C4-2B (cell line): ENCODE measurements at regions not wholly inside any gene's neighbourhood (a gene's known extent, or its start where the extent isn't known, plus 50 kb on each side); places are given as distances from the start of the nearest gene placed in this dataset.

Experiments
- H3K27ac ChIP-seq: fragments of 450-650 bp; 2 replicates; pipeline ENCODE4 v1.5.1; 2017
- ZFX ChIP-seq: fragments of 450-650 bp; IDR thresholded peaks from 2 replicates; pipeline ENCODE4 v1.6.1; 2017
- TF ChIP-seq, protein P1 (sequence below): fragments of 450-650 bp; conservative IDR thresholded peaks from 2 replicates; pipeline ENCODE4 v1.5.1; 2017; ENCODE audit warnings: mild to moderate bottlenecking

DNA sequence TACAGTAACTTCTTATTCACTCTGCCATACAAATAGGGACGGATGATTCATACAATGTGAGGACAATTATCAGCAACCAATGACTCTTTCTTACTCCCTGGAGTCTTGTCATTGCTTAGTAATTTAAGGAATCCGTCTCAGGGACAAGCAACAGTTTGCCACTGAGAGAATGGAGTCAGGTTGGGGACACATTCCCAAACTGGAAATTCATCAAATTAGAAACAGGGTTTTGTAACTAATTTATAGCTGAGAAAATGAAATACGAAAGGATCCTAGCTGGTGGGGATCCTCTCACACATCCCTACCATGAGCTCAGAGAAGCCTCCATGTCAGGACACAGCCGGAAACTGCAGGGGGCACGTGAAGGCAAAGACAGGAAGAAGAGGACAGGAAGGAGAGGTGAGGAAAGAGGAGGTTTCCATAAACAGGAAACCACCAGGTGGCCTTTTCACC lies 50.4 kb upstream of the KDR start:
- TF ChIP-seq ZFX, result no peak
- TF ChIP-seq, protein P1, sequence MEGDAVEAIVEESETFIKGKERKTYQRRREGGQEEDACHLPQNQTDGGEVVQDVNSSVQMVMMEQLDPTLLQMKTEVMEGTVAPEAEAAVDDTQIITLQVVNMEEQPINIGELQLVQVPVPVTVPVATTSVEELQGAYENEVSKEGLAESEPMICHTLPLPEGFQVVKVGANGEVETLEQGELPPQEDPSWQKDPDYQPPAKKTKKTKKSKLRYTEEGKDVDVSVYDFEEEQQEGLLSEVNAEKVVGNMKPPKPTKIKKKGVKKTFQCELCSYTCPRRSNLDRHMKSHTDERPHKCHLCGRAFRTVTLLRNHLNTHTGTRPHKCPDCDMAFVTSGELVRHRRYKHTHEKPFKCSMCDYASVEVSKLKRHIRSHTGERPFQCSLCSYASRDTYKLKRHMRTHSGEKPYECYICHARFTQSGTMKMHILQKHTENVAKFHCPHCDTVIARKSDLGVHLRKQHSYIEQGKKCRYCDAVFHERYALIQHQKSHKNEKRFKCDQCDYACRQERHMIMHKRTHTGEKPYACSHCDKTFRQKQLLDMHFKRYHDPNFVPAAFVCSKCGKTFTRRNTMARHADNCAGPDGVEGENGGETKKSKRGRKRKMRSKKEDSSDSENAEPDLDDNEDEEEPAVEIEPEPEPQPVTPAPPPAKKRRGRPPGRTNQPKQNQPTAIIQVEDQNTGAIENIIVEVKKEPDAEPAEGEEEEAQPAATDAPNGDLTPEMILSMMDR, result no peak
- H3K27ac ChIP-seq, result no peak overlapping the region

DNA sequence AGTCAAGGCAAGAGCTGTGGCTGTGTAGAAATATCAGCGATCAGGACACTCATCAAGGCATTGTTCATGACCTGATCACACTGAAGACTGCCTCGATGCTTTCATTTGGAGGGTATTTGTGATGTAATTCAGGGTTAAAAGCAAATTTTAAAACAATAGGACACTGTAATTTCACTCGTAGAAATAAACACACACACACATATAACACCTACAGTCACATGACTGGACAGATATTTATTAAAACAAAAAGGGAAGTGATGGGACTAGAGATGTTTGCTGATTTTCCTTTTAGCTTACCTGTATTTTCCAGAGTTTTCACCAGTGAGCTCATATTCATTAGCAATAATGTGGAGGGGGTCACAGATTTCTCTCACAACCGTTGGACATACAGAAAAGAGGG lies 51.1 kb upstream of the KDR start:
- TF ChIP-seq ZFX, result no peak
- TF ChIP-seq, protein P1, result no peak
- no peak overlapping the region for H3K27ac ChIP-seq

DNA sequence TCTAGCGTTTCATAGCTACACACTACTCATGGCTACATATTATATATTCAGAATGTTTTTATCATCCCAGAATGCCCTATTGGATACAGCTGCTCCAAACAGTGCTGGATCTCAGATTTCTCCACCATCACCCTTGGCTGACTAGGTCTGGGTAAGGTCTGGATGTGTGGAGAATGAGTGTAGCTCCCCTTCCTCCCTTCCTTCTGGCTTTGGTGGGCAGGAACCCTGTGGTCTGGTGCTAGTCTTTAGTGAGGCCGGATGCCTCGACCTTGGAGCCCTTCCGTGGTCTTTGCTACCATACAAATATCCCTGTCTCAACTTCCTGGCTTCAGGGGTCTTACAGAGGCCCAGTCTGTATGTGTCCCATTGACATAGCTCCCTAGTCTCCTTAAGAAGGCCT lies 52.1 kb upstream of the KDR start:
- TF ChIP-seq, protein P1, result no peak
- no peak for TF ChIP-seq ZFX
- H3K27ac ChIP-seq, result no peak overlapping the region

- no peak overlapping the region for H3K27ac ChIP-seq
- no peak for TF ChIP-seq ZFX
- TF ChIP-seq, protein P1, result no peak
These were observed 53.0 kb upstream of the KDR start for GRCh38 chr4:55178226-55179005.

DNA sequence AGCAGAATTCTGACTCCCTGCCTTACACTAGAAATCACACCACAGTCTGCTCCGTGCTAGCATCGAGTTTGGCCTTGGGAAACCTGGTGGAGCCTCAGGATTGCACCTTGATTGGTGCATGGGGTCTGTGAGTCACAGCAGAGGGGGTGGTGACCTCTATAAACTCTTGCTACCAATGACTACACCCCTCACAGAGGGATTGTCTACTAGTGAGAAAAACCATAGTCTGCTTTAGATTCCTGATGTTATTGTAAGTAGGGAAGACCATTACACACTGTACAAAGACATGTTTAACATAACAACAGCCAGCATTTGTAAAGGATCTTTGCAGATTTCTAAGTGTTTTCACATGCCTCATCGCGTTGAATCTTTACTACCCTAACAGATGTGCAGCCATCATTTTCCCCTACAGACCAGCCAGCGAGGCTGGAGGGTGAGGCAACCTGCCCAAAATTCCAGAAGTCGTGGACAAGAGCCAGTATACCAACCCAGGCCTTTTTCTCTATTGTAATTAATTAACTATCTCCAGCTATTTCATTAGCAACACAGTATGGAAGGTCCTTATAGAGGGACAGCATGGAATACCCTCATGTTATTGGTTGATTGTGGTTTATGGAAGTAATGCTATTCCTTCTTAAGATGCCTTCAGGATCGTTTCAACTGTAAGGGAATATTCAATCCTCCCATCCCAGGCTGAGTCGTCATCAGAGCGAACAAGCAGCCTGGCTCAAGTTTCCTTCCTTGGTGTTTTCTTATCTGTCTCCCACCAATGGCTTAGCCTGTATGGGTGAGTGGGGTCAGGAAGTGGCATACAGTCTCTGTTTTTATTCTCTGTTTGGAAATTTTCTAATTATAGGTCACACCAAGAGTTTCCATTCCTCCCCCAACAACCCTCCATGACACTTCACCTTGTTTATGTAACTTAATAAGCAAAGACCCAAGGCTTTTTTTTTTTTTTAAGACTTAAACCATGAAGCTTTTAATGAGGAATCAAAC lies 55.9 kb upstream of the KDR start:
- no peak overlapping the region for H3K27ac ChIP-seq

GRCh38 chr4:55183926-55184599 lies 58.7 kb upstream of the KDR start:
- no peak overlapping the region for H3K27ac ChIP-seq
- TF ChIP-seq, protein P1, result no peak
- no peak for TF ChIP-seq ZFX

More for the DNA sequence above, 55.9 kb upstream of the KDR start:
- TF ChIP-seq ZFX, result no peak
- TF ChIP-seq, protein P1, result no peak
